CD8-positive, alpha-beta memory T cell (primary cell): ENCODE measurements at regions not wholly inside any gene's neighbourhood (a gene's known extent, or its start where the extent isn't known, plus 50 kb on each side); places are given as distances from the start of the nearest gene placed in this dataset.

ENCODE experiments used
- CTCF ChIA-PET: fragments of 350-600 bp; sonication (Branson Sonifier 250); formaldehyde crosslinking; loops from one replicate; lab custom pipeline; 2021; ENCODE audit warnings: antibody characterized with exemption; lab: Charles Lee
- POLR2A ChIA-PET: fragments of 350-600 bp; sonication (Branson Sonifier 250); formaldehyde crosslinking; loops from one replicate; lab custom pipeline; 2021; ENCODE audit warnings: antibody characterized with exemption; lab: Charles Lee
- DNase-seq, 5 donors: peaks; one replicate each; pipeline versions ENCODE4 v3.0.0 to v3.0.0-alpha.2; 2020 to 2022; ENCODE audit warnings: mixed read lengths in 1 of 5
- H3K27ac ChIP-seq: one replicate; pipeline ENCODE4 v1.7.0; 2013; ENCODE audit warnings: low read depth, mild to moderate bottlenecking, low read length, moderate library complexity
- H3K27me3 ChIP-seq: 2 replicates; pipeline ENCODE4 v1.7.0; 2013; ENCODE audit warnings: low read length, mild to moderate bottlenecking; ENCODE audit not compliant: insufficient read depth, poor library complexity, severe bottlenecking
- H3K36me3 ChIP-seq: 2 replicates; pipeline ENCODE4 v1.7.0; 2013; ENCODE audit warnings: mild to moderate bottlenecking, low read length, moderate library complexity; ENCODE audit not compliant: insufficient read depth
- H3K4me1 ChIP-seq: 2 replicates; pipeline ENCODE4 v1.7.0; 2013; ENCODE audit warnings: mild to moderate bottlenecking, low read length, moderate library complexity; ENCODE audit not compliant: insufficient read depth
- H3K4me3 ChIP-seq: 2 replicates; pipeline ENCODE4 v1.7.0; 2013; ENCODE audit warnings: mild to moderate bottlenecking, low read length
- H3K9me3 ChIP-seq: 2 replicates; pipeline ENCODE4 v1.7.0; 2013; ENCODE audit warnings: mild to moderate bottlenecking, low read length
- H3K27ac Mint-ChIP-seq, 8 donors: one replicate each; pipeline ENCODE4 v1.8.0; 2020 to 2021; ENCODE audit warnings: mixed read lengths in 8 of 8, mild to moderate bottlenecking in 6 of 8, inconsistent platforms in 3 of 8, moderate library complexity in 3 of 8
- H3K27me3 Mint-ChIP-seq, 2 donors: one replicate each; pipeline ENCODE4 v1.8.0; 2020 to 2021; ENCODE audit warnings: mixed read lengths in 2 of 2, mild to moderate bottlenecking in 1 of 2, moderate library complexity in 1 of 2
- H3K36me3 Mint-ChIP-seq, 3 donors: one replicate each; pipeline ENCODE4 v1.8.0; 2020 to 2021; ENCODE audit warnings: mixed read lengths in 3 of 3, inconsistent platforms in 1 of 3, mild to moderate bottlenecking in 1 of 3
- H3K4me1 Mint-ChIP-seq, 3 donors: one replicate each; pipeline ENCODE4 v1.8.0; 2020 to 2021; ENCODE audit warnings: mixed read lengths in 3 of 3, inconsistent platforms in 1 of 3, mild to moderate bottlenecking in 1 of 3
- H3K4me3 Mint-ChIP-seq, 7 donors: one replicate each; pipeline ENCODE4 v1.8.0; 2020 to 2021; ENCODE audit warnings: mixed read lengths in 7 of 7, mild to moderate bottlenecking in 6 of 7, moderate library complexity in 4 of 7, inconsistent platforms in 2 of 7
- H3K9me3 Mint-ChIP-seq, 5 donors: one replicate each; pipeline ENCODE4 v1.8.0; 2020 to 2022; ENCODE audit warnings: mixed read lengths in 5 of 5, mild to moderate bottlenecking in 3 of 5, moderate library complexity in 2 of 5, inconsistent platforms in 1 of 5

DNA sequence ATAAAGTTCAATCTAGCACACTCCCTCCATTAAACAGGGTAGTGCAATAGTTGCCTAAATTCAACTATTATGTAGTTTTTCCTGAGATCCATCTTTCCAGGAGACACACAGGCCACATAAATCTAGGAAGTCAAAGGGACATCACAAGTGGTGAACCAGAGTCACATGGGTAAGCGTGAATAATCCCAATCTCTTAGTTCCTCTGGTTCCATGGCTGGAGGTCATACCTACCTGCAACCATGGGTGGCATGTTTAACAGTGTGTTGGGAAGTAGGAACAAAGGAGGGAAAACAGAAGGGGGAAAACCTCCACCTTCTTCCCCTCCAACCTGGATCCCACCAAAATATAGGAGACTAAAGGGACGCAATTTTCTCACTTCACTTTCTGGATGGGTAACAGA lies 2651.6 kb downstream of the ARAP2 start:
- no peak overlapping the region for H3K27ac ChIP-seq
- H3K27me3 ChIP-seq, result no peaks in the 10 kb centered on the region
- Mint-ChIP-seq H3K9me3 (peaks cover 14 to 50% (median 32%) of the 10 kb centered on the region in 5 donors), H3K27ac (no peak overlapping the region), H3K4me1 (no peaks in the 10 kb centered on the region), H3K4me3 (no peak overlapping the region), H3K36me3 (peaks cover 0 to 2% (median 0%) of the 10 kb centered on the region in 3 donors), H3K27me3 (no peaks in the 10 kb centered on the region)
- H3K4me3 ChIP-seq, result no peak overlapping the region
- H3K9me3 ChIP-seq, result no peaks in the 10 kb centered on the region
- no peaks in the 10 kb centered on the region for H3K4me1 ChIP-seq
- DNase-seq, result no peak
- ChIA-PET POLR2A (no interaction called here), CTCF (no interaction called here)
- H3K36me3 ChIP-seq, result no peaks in the 10 kb centered on the region

DNA sequence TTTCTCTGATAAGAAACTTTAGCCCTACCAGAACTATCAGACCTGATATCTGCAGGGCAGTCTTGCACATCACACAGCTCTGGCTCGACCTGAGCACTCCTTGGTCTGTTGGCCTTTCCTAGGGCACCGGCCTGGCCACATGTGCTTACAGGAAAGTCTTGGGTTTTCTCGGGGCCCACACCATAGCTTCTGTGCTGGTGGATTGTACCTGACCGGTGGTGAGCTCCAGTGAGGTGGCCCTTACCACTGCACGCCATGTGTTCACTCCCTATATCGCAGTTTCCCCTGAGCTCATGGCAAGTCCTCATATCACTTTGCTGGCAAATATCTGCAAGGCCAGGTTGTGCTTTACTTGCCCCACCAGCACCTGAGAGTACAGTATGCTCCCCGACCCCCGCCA lies 2637.4 kb downstream of the ARAP2 start:
- no peak for DNase-seq
- Mint-ChIP-seq H3K27me3 (no peaks in the 10 kb centered on the region), H3K4me1 (no peaks in the 10 kb centered on the region), H3K4me3 (no peak overlapping the region), H3K27ac (no peak overlapping the region), H3K36me3 (no peaks in the 10 kb centered on the region), H3K9me3 (peaks cover 16 to 47% (median 19%) of the 10 kb centered on the region in 5 donors)
- POLR2A ChIA-PET, result no interaction called here
- Histone ChIP-seq H3K27ac (no peak overlapping the region), H3K9me3 (no peaks in the 10 kb centered on the region), H3K4me1 (no peaks in the 10 kb centered on the region), H3K27me3 (no peaks in the 10 kb centered on the region), H3K36me3 (no peaks in the 10 kb centered on the region), H3K4me3 (no peak overlapping the region)
- CTCF ChIA-PET, result no interaction called here

DNA sequence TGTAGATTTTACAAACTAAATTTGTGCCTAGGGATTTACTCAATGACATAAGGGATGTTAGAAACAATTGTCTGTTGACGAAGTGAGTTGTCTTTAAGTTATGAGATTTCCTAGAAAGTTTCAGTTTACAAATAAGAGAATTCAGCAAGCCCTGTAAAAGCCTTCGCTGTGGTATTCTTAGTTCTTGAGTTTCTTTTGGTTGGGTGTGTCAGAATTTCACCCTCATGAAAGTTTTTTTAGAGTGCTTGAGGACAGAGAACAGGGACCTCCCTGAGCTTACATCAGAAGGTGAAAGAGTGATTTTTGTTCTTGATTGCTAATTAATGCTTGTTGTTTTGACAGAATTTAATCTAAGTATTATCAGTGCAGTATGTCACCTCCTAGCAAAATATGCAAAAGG lies 2628.2 kb downstream of the ARAP2 start:
- Mint-ChIP-seq H3K27me3 (no peaks in the 10 kb centered on the region), H3K4me3 (no peak overlapping the region), H3K4me1 (no peaks in the 10 kb centered on the region), H3K9me3 (peaks cover 9 to 35% (median 17%) of the 10 kb centered on the region in 5 donors), H3K27ac (no peak overlapping the region), H3K36me3 (no peaks in the 10 kb centered on the region)
- CTCF ChIA-PET, result no interaction called here
- no peak overlapping the region for H3K4me3 ChIP-seq
- H3K36me3 ChIP-seq, result no peaks in the 10 kb centered on the region
- no peaks in the 10 kb centered on the region for H3K4me1 ChIP-seq
- no peak for DNase-seq
- H3K27me3 ChIP-seq, result no peaks in the 10 kb centered on the region
- peaks cover 5% of the 10 kb centered on the region for H3K9me3 ChIP-seq
- POLR2A ChIA-PET, result no interaction called here
- H3K27ac ChIP-seq, result no peak overlapping the region

DNA sequence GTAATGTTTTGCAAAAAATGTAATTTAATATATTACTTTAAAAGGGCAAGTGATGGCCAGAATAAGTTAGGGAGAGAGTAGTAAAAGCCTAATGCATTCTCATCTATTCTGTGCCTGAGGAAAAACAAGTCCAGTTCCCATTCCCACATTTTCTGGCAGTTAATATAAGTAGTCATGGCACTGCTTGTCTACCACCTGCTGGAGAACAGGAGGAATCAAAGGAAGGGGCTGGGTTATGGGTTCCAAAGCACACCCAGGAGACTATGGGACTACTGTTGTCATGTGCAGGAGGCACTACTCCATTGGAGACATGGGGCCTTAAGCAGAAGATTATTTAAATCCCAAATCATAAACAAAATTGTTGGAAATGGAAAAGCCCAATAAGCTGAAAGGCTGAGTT lies 2618.6 kb downstream of the ARAP2 start:
- H3K4me1 ChIP-seq, result no peaks in the 10 kb centered on the region
- Mint-ChIP-seq H3K36me3 (no peaks in the 10 kb centered on the region), H3K27me3 (no peaks in the 10 kb centered on the region), H3K4me1 (no peaks in the 10 kb centered on the region), H3K4me3 (no peak overlapping the region), H3K27ac (no peak overlapping the region), H3K9me3 (peaks cover 5 to 33% (median 12%) of the 10 kb centered on the region in 5 donors)
- H3K9me3 ChIP-seq, result no peaks in the 10 kb centered on the region
- no peak overlapping the region for H3K4me3 ChIP-seq
- DNase-seq, result no peak
- no peaks in the 10 kb centered on the region for H3K27me3 ChIP-seq
- no peak overlapping the region for H3K27ac ChIP-seq
- ChIA-PET POLR2A (no interaction called here), CTCF (no interaction called here)
- H3K36me3 ChIP-seq, result no peaks in the 10 kb centered on the region

DNA sequence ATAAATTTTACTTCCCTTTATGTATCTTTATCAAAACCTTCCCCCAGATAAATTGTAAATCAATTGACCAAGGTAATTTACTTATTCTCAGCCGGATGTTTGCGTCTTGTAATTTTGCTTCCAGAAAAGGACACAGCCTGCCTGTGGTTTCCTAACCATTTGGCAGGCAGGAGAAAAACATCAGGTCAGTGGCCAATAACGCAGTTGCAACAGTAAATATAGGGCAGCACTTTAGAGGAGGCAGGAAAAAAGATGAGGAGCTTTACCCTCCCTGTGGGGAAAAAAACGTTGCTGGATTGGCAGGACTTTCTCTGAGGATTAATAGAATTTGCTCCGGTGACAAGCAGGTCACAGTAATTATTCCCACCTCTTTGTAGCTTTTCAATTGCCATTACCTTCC lies 2618.1 kb downstream of the ARAP2 start:
- no peak for DNase-seq
- Histone ChIP-seq H3K27me3 (no peaks in the 10 kb centered on the region), H3K4me1 (no peaks in the 10 kb centered on the region), H3K27ac (no peak overlapping the region), H3K9me3 (no peaks in the 10 kb centered on the region), H3K4me3 (no peak overlapping the region), H3K36me3 (no peaks in the 10 kb centered on the region)
- CTCF ChIA-PET, result no interaction called here
- POLR2A ChIA-PET, result no interaction called here
- Mint-ChIP-seq H3K4me1 (no peaks in the 10 kb centered on the region), H3K36me3 (no peaks in the 10 kb centered on the region), H3K9me3 (peaks cover 4 to 32% (median 12%) of the 10 kb centered on the region in 5 donors), H3K27me3 (no peaks in the 10 kb centered on the region), H3K27ac (no peak overlapping the region), H3K4me3 (no peak overlapping the region)

DNA sequence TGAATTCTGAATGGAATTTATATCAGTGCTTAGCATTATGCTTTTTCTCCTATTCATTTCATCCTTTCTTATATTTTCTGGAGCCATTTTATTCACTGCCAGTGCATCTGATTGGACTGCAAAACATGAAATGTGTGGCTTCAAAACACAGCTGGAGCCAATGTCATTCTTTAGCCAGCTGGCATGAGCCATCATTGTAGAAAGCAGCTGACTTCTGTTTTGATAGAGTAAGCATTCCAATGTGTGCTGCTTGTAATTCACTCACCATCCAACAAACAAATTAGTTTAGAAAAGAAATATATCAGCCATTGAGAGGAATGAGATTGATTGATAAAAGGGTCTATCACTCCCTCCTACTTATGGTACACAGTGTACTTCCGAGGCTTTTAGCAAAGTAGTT lies 2616.0 kb downstream of the ARAP2 start:
- H3K4me1 ChIP-seq, result no peaks in the 10 kb centered on the region
- H3K27me3 Mint-ChIP-seq, result no peaks in the 10 kb centered on the region
- H3K27me3 ChIP-seq, result no peaks in the 10 kb centered on the region
- ChIA-PET POLR2A (no interaction called here), CTCF (no interaction called here)
- no peak for DNase-seq
- no peak overlapping the region for H3K27ac ChIP-seq
- no peak overlapping the region for H3K4me3 ChIP-seq
- H3K27ac Mint-ChIP-seq, result no peak overlapping the region
- no peak overlapping the region for H3K4me3 Mint-ChIP-seq
- H3K9me3 Mint-ChIP-seq, result peaks cover 3 to 28% (median 8%) of the 10 kb centered on the region in 5 donors
- no peaks in the 10 kb centered on the region for H3K4me1 Mint-ChIP-seq
- no peaks in the 10 kb centered on the region for H3K36me3 Mint-ChIP-seq
- no peaks in the 10 kb centered on the region for H3K36me3 ChIP-seq
- no peaks in the 10 kb centered on the region for H3K9me3 ChIP-seq

DNA sequence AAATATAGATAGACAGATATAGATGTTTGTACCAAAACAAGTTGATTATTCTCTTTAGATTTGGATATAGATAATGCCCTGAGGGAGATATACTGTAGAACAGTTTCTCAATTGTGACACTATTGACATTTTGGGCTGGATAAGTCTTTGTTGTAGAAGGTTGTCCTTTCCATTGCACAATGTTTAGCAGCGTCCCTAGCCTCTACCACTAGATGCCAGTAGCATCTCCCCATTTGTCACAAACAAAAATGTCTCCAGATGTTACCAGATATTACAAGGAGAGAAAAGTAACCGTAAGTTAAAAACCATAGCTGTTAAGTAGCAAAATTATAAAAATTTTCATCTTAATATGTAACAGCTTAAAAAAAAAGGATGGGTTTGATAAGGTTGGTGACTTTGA lies 2595.3 kb downstream of the ARAP2 start:
- Mint-ChIP-seq H3K27ac (no peak overlapping the region), H3K9me3 (peaks cover 3 to 41% (median 12%) of the 10 kb centered on the region in 5 donors), H3K4me3 (no peak overlapping the region), H3K27me3 (no peaks in the 10 kb centered on the region), H3K36me3 (no peaks in the 10 kb centered on the region), H3K4me1 (no peaks in the 10 kb centered on the region)
- H3K27ac ChIP-seq, result no peak overlapping the region
- DNase-seq, result no peak
- H3K9me3 ChIP-seq, result no peaks in the 10 kb centered on the region
- H3K36me3 ChIP-seq, result no peaks in the 10 kb centered on the region
- H3K4me3 ChIP-seq, result no peak overlapping the region
- CTCF ChIA-PET, result no interaction called here
- no peaks in the 10 kb centered on the region for H3K27me3 ChIP-seq
- POLR2A ChIA-PET, result no interaction called here
- H3K4me1 ChIP-seq, result no peaks in the 10 kb centered on the region

DNA sequence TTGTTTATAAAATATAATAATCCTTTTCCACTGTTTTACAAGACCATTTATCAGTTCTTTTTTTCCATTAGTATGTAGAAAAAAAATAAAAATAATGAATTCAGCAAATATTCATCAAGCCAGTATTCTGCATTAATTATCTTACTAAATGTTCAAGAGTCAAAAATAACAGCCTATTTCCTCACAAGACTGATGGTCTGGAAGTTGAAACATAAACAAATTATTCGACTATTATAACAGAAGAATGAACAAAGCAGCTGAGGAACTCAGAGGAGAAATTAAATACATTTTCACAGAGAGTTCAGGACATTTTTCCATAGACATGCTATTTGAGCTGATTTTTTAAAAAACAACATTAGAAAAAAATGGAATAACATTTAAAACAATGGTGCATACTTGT lies 2594.8 kb downstream of the ARAP2 start:
- peaks cover 3 to 41% (median 12%) of the 10 kb centered on the region in 5 donors for H3K9me3 Mint-ChIP-seq
- no peaks in the 10 kb centered on the region for H3K27me3 Mint-ChIP-seq
- H3K36me3 ChIP-seq, result no peaks in the 10 kb centered on the region
- CTCF ChIA-PET, result no interaction called here
- no peak overlapping the region for H3K4me3 ChIP-seq
- H3K4me1 Mint-ChIP-seq, result no peaks in the 10 kb centered on the region
- no peak overlapping the region for H3K27ac ChIP-seq
- no peak overlapping the region for H3K27ac Mint-ChIP-seq
- POLR2A ChIA-PET, result no interaction called here
- no peak overlapping the region for H3K4me3 Mint-ChIP-seq
- DNase-seq, result no peak
- no peaks in the 10 kb centered on the region for H3K4me1 ChIP-seq
- H3K9me3 ChIP-seq, result no peaks in the 10 kb centered on the region
- no peaks in the 10 kb centered on the region for H3K27me3 ChIP-seq
- no peaks in the 10 kb centered on the region for H3K36me3 Mint-ChIP-seq

DNA sequence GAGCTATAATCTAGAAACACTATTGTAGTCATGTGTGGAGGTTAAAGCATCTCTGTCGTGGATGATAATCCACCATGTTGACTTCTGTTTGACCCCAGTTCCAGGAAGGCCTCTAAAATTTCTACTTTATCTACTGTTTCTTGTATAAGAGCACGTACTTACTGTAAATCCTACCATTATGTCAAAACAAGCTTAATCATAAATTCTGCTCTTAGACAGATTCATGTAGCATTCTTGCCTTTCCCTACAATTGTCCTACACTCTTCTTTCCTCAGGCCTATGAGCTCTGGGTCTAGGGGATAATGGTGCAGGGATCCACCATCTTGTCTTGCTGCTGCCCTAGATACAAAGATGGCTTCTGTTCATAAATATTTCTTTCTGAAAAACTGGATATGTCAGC lies 2594.3 kb downstream of the ARAP2 start:
- Histone ChIP-seq H3K27me3 (no peaks in the 10 kb centered on the region), H3K4me1 (no peaks in the 10 kb centered on the region), H3K4me3 (no peak overlapping the region), H3K27ac (no peak overlapping the region), H3K36me3 (no peaks in the 10 kb centered on the region), H3K9me3 (no peaks in the 10 kb centered on the region)
- no peaks in the 10 kb centered on the region for H3K27me3 Mint-ChIP-seq
- no peak overlapping the region for H3K27ac Mint-ChIP-seq
- H3K4me1 Mint-ChIP-seq, result no peaks in the 10 kb centered on the region
- POLR2A ChIA-PET, result no interaction called here
- CTCF ChIA-PET, result no interaction called here
- no peaks in the 10 kb centered on the region for H3K36me3 Mint-ChIP-seq
- no peak overlapping the region for H3K4me3 Mint-ChIP-seq
- H3K9me3 Mint-ChIP-seq, result peaks cover 3 to 37% (median 12%) of the 10 kb centered on the region in 5 donors
- DNase-seq, result no peak
